CD14-positive monocyte (primary cell): ENCODE measurements at regions not wholly inside any gene's neighbourhood (a gene's known extent, or its start where the extent isn't known, plus 50 kb on each side); places are given as distances from the start of the nearest gene placed in this dataset.

Experiments used
- DNase-seq, 3 donors: peaks; one replicate each; pipeline ENCODE4 v3.0.0-alpha.2; 2011 to 2022
- H2AFZ ChIP-seq: 2 replicates; pipeline ENCODE4 v1.6.0; 2012; ENCODE audit warnings: mild to moderate bottlenecking, low read depth, low read length, inconsistent platforms; ENCODE audit not compliant: insufficient read depth, poor library complexity, severe bottlenecking
- H3K27ac ChIP-seq, 2 donors: 1 replicate in 1 of 2; 2 replicates in 1 of 2; pipeline ENCODE4 v1.5.1; 2012 to 2013; ENCODE audit warnings: low read length in 2 of 2, control low read depth in 1 of 2, inconsistent platforms in 1 of 2, low read depth in 1 of 2, mild to moderate bottlenecking in 1 of 2
- H3K27me3 ChIP-seq, 2 donors: one replicate each; pipeline versions ENCODE4 v1.6.0 to v1.6.1; 2011 to 2013; ENCODE audit warnings: low read length in 2 of 2; ENCODE audit not compliant: control insufficient read depth in 2 of 2, insufficient read depth in 2 of 2
- H3K36me3 ChIP-seq, 2 donors: replicated peaks in 1 of 2; 1 replicate in 1 of 2; 2 replicates in 1 of 2; pipeline versions ENCODE4 v1.5.1 to v1.6.1; 2012 to 2013; ENCODE audit warnings: low read length in 2 of 2, control low read depth in 1 of 2, inconsistent platforms in 1 of 2, mild to moderate bottlenecking in 1 of 2; ENCODE audit not compliant: insufficient read depth in 2 of 2, control insufficient read depth in 1 of 2
- H3K4me1 ChIP-seq, 2 donors: 1 replicate in 1 of 2; 2 replicates in 1 of 2; pipeline versions ENCODE4 v1.5.1 to v1.6.1; 2012 to 2013; ENCODE audit warnings: low read length in 2 of 2, control low read depth in 1 of 2, inconsistent platforms in 1 of 2, mild to moderate bottlenecking in 1 of 2, moderate library complexity in 1 of 2; ENCODE audit not compliant: insufficient read depth in 2 of 2, control insufficient read depth in 1 of 2
- H3K4me2 ChIP-seq: replicated peaks from 2 replicates; pipeline ENCODE3; 2012; ENCODE audit warnings: low read length, moderate library complexity, mild to moderate bottlenecking; ENCODE audit not compliant: poor library complexity, severe bottlenecking; ENCODE audit errors: extremely low read depth
- H3K4me3 ChIP-seq, 3 experiments: fragments of 200-600 bp in 1 of 3; sonication (generic) in 1 of 3; replicated peaks in 1 of 3; 1 replicate in 2 of 3; 2 replicates in 1 of 3; pipeline ENCODE4 v1.5.1; 2011 to 2013; ENCODE audit warnings: low read length in 3 of 3, mild to moderate bottlenecking in 3 of 3, control low read depth in 2 of 3, low read depth in 2 of 3, inconsistent platforms in 1 of 3, moderate library complexity in 1 of 3
- H3K79me2 ChIP-seq: 2 replicates; pipeline ENCODE4 v1.6.0; 2012; ENCODE audit warnings: mild to moderate bottlenecking, control low read depth, inconsistent platforms, low read length, moderate library complexity; ENCODE audit not compliant: insufficient read depth
- H3K9ac ChIP-seq: 2 replicates; pipeline ENCODE4 v1.6.0; 2017; ENCODE audit warnings: low read length, mild to moderate bottlenecking; ENCODE audit not compliant: insufficient read depth, poor library complexity, severe bottlenecking
- H3K9me3 ChIP-seq, 2 donors: replicated peaks in 1 of 2; 1 replicate in 1 of 2; 2 replicates in 1 of 2; pipeline versions ENCODE4 v1.5.1 to v1.6.1; 2012 to 2013; ENCODE audit warnings: low read length in 2 of 2, control low read depth in 1 of 2; ENCODE audit not compliant: control insufficient read depth in 1 of 2, insufficient read depth in 1 of 2
- H4K20me1 ChIP-seq: 2 replicates; pipeline ENCODE4 v1.6.0; 2012; ENCODE audit warnings: mild to moderate bottlenecking, low read length, control low read depth, moderate library complexity; ENCODE audit not compliant: insufficient read depth
- H3K27ac Mint-ChIP-seq, 7 donors: one replicate each; pipeline ENCODE4 v1.8.0; 2020; ENCODE audit warnings: mild to moderate bottlenecking in 7 of 7, mixed read lengths in 7 of 7, moderate library complexity in 6 of 7, inconsistent platforms in 2 of 7
- H3K27me3 Mint-ChIP-seq, 3 donors: one replicate each; pipeline ENCODE4 v1.8.0; 2021 to 2022; ENCODE audit warnings: low read depth in 3 of 3, mild to moderate bottlenecking in 3 of 3, mixed read lengths in 3 of 3, moderate library complexity in 3 of 3, inconsistent platforms in 1 of 3
- H3K36me3 Mint-ChIP-seq, 2 donors: one replicate each; pipeline ENCODE4 v1.8.0; 2020; ENCODE audit warnings: mixed read lengths in 2 of 2, inconsistent platforms in 1 of 2, mild to moderate bottlenecking in 1 of 2
- H3K4me1 Mint-ChIP-seq: one replicate; pipeline ENCODE4 v1.8.0; 2020; ENCODE audit warnings: mild to moderate bottlenecking, mixed read lengths
- H3K4me3 Mint-ChIP-seq, 2 donors: one replicate each; pipeline ENCODE4 v1.8.0; 2020; ENCODE audit warnings: mild to moderate bottlenecking in 2 of 2, mixed read lengths in 2 of 2, moderate library complexity in 1 of 2
- H3K9me3 Mint-ChIP-seq, 7 donors: one replicate each; pipeline ENCODE4 v1.8.0; 2020 to 2022; ENCODE audit warnings: mixed read lengths in 7 of 7, mild to moderate bottlenecking in 6 of 7, moderate library complexity in 6 of 7, inconsistent platforms in 2 of 7
- WGBS: methylation state at CpG from one replicate; pipeline ENCODE4 v1.1.5; 2013; ENCODE audit warnings: missing lambda C conversion rate; ENCODE audit not compliant: insufficient coverage; 5-methylcytosine and 5-hydroxymethylcytosine counted together
- intact Hi-C, 2 donors: fragments of 100-400 bp; cut with micrococcal nuclease; formaldehyde crosslinking; loops; one replicate each; pipeline versions ENCODE4 v1.15.0 to v1.15.1; 2023
- TF ChIP-seq, protein P1 (sequence below): fragments of 200-600 bp; IDR thresholded peaks from one replicate; pipeline ENCODE4 v1.8.0; 2022; ENCODE audit warnings: antibody characterized with exemption, mild to moderate bottlenecking

DNA sequence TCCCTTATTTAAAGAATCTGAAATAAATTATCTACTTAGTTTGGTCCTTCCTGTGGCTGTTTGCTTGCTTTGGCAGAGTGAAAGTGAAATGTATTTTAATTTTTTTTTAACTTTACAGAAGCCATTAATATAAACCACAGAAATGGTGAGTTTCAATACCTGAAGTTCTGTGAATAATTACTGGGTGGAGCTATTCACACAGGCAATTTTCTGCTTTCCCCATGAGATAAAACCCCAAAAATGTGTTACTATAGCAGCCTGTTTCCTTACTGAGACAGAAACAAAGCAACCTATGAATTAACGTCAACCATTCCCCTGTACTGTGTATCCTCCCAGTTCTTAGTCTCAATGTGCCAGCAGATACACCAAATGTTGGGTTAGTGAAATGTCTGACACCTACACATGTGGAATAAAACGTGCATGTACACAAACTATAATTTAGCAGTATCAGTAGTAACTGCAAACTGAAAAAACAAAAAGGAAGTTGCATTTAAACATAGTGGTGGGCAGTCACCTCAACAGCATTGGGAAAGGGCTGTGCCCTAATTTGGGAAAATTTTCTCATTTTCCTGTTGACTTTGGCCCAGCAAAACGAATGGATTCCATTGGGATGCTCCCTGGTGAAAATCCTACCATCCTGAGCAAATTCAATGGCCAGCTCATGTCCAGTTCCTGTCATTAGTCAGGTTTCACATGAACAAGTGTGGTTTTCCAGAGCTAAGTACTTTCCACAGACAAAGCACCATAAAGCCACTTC, 73.1 kb upstream of the RMDN2 start:
- H3K27ac ChIP-seq, result no peak overlapping the region
- WGBS, result 0% methylated on average over 1 of the region's 3 CpGs
- Mint-ChIP-seq H3K36me3 (peaks cover 0 to 2% of the 10 kb centered on the region in 2 donors), H3K9me3 (peaks cover 0 to 4% (median 0%) of the 10 kb centered on the region in 7 donors), H3K4me1 (peaks cover 61% of the 10 kb centered on the region), H3K27ac (peak overlapping the region in 2 of 7 donors; percentile 36 to 63), H3K27me3 (peaks cover 0 to 6% (median 5%) of the 10 kb centered on the region in 3 donors), H3K4me3 (peak overlapping the region in 1 of 2 donors; percentile 31)
- H3K9me3 ChIP-seq, result no peaks in the 10 kb centered on the region
- no peaks in the 10 kb centered on the region for H3K36me3 ChIP-seq
- intact Hi-C loops, result no loop called here
- no peaks in the 10 kb centered on the region for H3K79me2 ChIP-seq
- DNase-seq, result no peak
- H3K9ac ChIP-seq, result no peak overlapping the region
- no peaks in the 10 kb centered on the region for H3K27me3 ChIP-seq
- H2AFZ ChIP-seq, result no peak overlapping the region
- H3K4me2 ChIP-seq, result no peak overlapping the region
- peaks cover 44 to 59% of the 10 kb centered on the region in 2 donors for H3K4me1 ChIP-seq
- no peak overlapping the region for H3K4me3 ChIP-seq
- H4K20me1 ChIP-seq, result no peaks in the 10 kb centered on the region
- TF ChIP-seq, protein P1, sequence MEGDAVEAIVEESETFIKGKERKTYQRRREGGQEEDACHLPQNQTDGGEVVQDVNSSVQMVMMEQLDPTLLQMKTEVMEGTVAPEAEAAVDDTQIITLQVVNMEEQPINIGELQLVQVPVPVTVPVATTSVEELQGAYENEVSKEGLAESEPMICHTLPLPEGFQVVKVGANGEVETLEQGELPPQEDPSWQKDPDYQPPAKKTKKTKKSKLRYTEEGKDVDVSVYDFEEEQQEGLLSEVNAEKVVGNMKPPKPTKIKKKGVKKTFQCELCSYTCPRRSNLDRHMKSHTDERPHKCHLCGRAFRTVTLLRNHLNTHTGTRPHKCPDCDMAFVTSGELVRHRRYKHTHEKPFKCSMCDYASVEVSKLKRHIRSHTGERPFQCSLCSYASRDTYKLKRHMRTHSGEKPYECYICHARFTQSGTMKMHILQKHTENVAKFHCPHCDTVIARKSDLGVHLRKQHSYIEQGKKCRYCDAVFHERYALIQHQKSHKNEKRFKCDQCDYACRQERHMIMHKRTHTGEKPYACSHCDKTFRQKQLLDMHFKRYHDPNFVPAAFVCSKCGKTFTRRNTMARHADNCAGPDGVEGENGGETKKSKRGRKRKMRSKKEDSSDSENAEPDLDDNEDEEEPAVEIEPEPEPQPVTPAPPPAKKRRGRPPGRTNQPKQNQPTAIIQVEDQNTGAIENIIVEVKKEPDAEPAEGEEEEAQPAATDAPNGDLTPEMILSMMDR, result no peak

DNA sequence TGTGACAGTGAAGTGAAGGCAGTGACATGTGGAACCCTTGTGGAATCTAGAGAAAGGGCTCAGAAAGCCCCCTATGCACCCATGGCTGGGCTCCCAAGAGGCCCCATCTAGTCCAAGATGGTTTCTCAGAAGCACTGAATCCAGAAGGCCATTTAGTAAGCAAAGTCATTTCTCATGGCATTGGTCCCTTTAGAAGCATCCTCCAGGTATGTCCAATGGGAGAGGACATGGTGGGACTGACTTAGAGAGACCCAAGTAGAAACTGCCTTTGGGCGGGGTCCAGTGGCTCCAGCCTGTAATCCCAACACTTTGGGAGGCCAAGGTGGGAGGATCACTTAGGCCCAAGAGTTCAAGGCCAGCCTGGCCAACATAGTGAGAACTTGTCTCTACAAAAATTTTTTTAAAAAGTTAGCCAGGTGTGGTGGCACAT, 72.5 kb upstream of the RMDN2 start:
- H3K27ac ChIP-seq, result no peak overlapping the region
- no peak overlapping the region for H2AFZ ChIP-seq
- peaks cover 44 to 59% of the 10 kb centered on the region in 2 donors for H3K4me1 ChIP-seq
- 100% methylated on average over 1 of the region's 1 CpG for WGBS
- H3K27ac Mint-ChIP-seq, result no peak overlapping the region
- H3K9me3 ChIP-seq, result no peaks in the 10 kb centered on the region
- peaks cover 0 to 6% (median 5%) of the 10 kb centered on the region in 3 donors for H3K27me3 Mint-ChIP-seq
- H3K36me3 Mint-ChIP-seq, result peaks cover 0 to 3% of the 10 kb centered on the region in 2 donors
- H3K9me3 Mint-ChIP-seq, result peaks cover 0 to 4% (median 0%) of the 10 kb centered on the region in 7 donors
- H3K36me3 ChIP-seq, result no peaks in the 10 kb centered on the region
- no peaks in the 10 kb centered on the region for H3K27me3 ChIP-seq
- intact Hi-C loops, result no loop called here
- no peaks in the 10 kb centered on the region for H4K20me1 ChIP-seq
- H3K4me3 ChIP-seq, result no peak overlapping the region
- H3K9ac ChIP-seq, result no peak overlapping the region
- TF ChIP-seq, protein P1, result no peak
- H3K4me1 Mint-ChIP-seq, result peaks cover 63% of the 10 kb centered on the region
- no peak overlapping the region for H3K4me2 ChIP-seq
- no peaks in the 10 kb centered on the region for H3K79me2 ChIP-seq
- no peak for DNase-seq
- H3K4me3 Mint-ChIP-seq, result no peak overlapping the region
